ENCODE measurements at regions not wholly inside any gene's neighbourhood (a gene's known extent, or its start where the extent isn't known, plus 50 kb on each side); places are given as distances from the start of the nearest gene placed in this dataset.

- Histone ChIP-seq H3K4me1 (no peaks in the 10 kb centered on the region), H3K27me3 (no peaks in the 10 kb centered on the region), H3K27ac (no peak overlapping the region), H3K9me3 (no peaks in the 10 kb centered on the region), H3K4me3 (no peak overlapping the region), H3K36me3 (no peaks in the 10 kb centered on the region)
- no peak for DNase-seq (ENCODE audit: low spot score in 2 of 2)
- TF ChIP-seq EP300 (IDR thresholded peaks at IDR 0.05) (no peak), POLR2A (IDR thresholded peaks at IDR 0.05) (no peak), CTCF (IDR thresholded peaks at IDR 0.05) (no peak)
- WGBS, 2 donors = 44 to 53% methylated on average over 3 of the region's 3 CpGs
Measured at GRCh38 chr6:137424251-137424650, 69.9 kb downstream of the OLIG3 start.

- Histone ChIP-seq H3K36me3 (no peaks in the 10 kb centered on the region), H3K4me3 (no peak overlapping the region), H3K9me3 (no peaks in the 10 kb centered on the region), H3K27me3 (no peaks in the 10 kb centered on the region), H3K27ac (no peak overlapping the region), H3K4me1 (no peaks in the 10 kb centered on the region)
- no peak for DNase-seq (ENCODE audit: low spot score in 2 of 2)
- WGBS, 2 donors = 48 to 59% methylated on average over 3 of the region's 3 CpGs
- TF ChIP-seq EP300 (IDR thresholded peaks at IDR 0.05) = no peak
- no peak for TF ChIP-seq POLR2A (IDR thresholded peaks at IDR 0.05)
- TF ChIP-seq CTCF (IDR thresholded peaks at IDR 0.05) = no peak
Measured at GRCh38 chr6:137423451-137424168, 70.6 kb downstream of the OLIG3 start.

GRCh38 chr6:137417396-137417795, 76.8 kb downstream of the OLIG3 start:
- H3K27ac ChIP-seq = no peak overlapping the region
- H3K4me1 ChIP-seq = peaks cover 0 to 9% (median 2%) of the 10 kb centered on the region in 4 donors
- no peak for DNase-seq (ENCODE audit: low spot score in 2 of 2)
- no peak for TF ChIP-seq CTCF (IDR thresholded peaks at IDR 0.05)
- no peak for TF ChIP-seq POLR2A (IDR thresholded peaks at IDR 0.05)
- H3K9me3 ChIP-seq = no peaks in the 10 kb centered on the region
- no peaks in the 10 kb centered on the region for H3K36me3 ChIP-seq
- 64 to 65% methylated on average over 2 of the region's 2 CpGs for WGBS, 2 donors
- no peak overlapping the region for H3K4me3 ChIP-seq
- no peaks in the 10 kb centered on the region for H3K27me3 ChIP-seq

- 79% methylated on average over 9 of the region's 9 CpGs for WGBS, 2 donors
- TF ChIP-seq EP300 (IDR thresholded peaks at IDR 0.05) = no peak
- no peak for TF ChIP-seq POLR2A (IDR thresholded peaks at IDR 0.05)
- no peak for TF ChIP-seq CTCF (IDR thresholded peaks at IDR 0.05)
- peaks cover 0 to 9% (median 2%) of the 10 kb centered on the region in 4 donors for H3K4me1 ChIP-seq
- H3K27me3 ChIP-seq = no peaks in the 10 kb centered on the region
- H3K36me3 ChIP-seq = no peaks in the 10 kb centered on the region
- no peaks in the 10 kb centered on the region for H3K9me3 ChIP-seq
- DNase-seq (ENCODE audit: low spot score in 2 of 2) = peak in 1 of 2 donors; percentile 9
- H3K27ac ChIP-seq = peak overlapping the region in 1 of 4 donors; percentile 16
- H3K4me3 ChIP-seq = no peak overlapping the region
Measured at GRCh38 chr6:137416376-137417109, 77.7 kb downstream of the OLIG3 start.

GRCh38 chr6:137415834-137416190, 78.4 kb downstream of the OLIG3 start:
- 35 to 38% methylated on average over 5 of the region's 5 CpGs for WGBS, 2 donors
- Histone ChIP-seq H3K36me3 (no peaks in the 10 kb centered on the region), H3K9me3 (no peaks in the 10 kb centered on the region), H3K27me3 (no peaks in the 10 kb centered on the region), H3K4me1 (peaks cover 0 to 9% (median 2%) of the 10 kb centered on the region in 4 donors), H3K4me3 (peak overlapping the region in 2 of 4 donors; percentile 42 to 53), H3K27ac (peak overlapping the region in 2 of 4 donors; percentile 82 to 84)
- DNase-seq (ENCODE audit: low spot score in 2 of 2) = no peak
- TF ChIP-seq POLR2A (IDR thresholded peaks at IDR 0.05) = no peak
- TF ChIP-seq EP300 (IDR thresholded peaks at IDR 0.05) = no peak
- no peak for TF ChIP-seq CTCF (IDR thresholded peaks at IDR 0.05)

Data from tibial nerve (tissue), 4 donors.